Endothelial cell of umbilical vein (primary cell): ENCODE measurements at regions not wholly inside any gene's neighbourhood (a gene's known extent, or its start where the extent isn't known, plus 50 kb on each side); places are given as distances from the start of the nearest gene placed in this dataset.

Experiments
- BruUV-seq: library from RNA; stranded (reverse); fragments of 400-500 nt; replicated peaks from 2 replicates; lab custom pipeline; 2021; lab: Mats Ljungman, UMichigan
- CTCF ChIA-PET: fragments of 300-600, 350-600 bp; sonication (Branson Sonifier 250); formaldehyde crosslinking; loops from one replicate; lab custom pipeline; 2021; ENCODE audit warnings: antibody characterized with exemption, inconsistent platforms; lab: Charles Lee
- POLR2A ChIA-PET: fragments of 300-600, 350-600 bp; sonication (Branson Sonifier 250); formaldehyde crosslinking; loops from one replicate; lab custom pipeline; 2021; ENCODE audit warnings: antibody characterized with exemption, inconsistent platforms; lab: Charles Lee
- DNase-seq: peaks from one replicate; pipeline ENCODE4 v3.0.0-alpha.2; 2011; ENCODE audit warnings: low read depth, low spot score
- FAIRE-seq: peaks from 2 replicates; lab custom pipeline; 2011; peaks lifted over from hg19 to GRCh38; lab: Jason Lieb, UNC
- H2AFZ ChIP-seq: 2 replicates; pipeline ENCODE4 v1.6.0; 2012; ENCODE audit warnings: low read depth, low read length, control low read depth, inconsistent platforms
- H3K27ac ChIP-seq: 2 replicates; pipeline ENCODE4 v1.5.1; 2011; ENCODE audit warnings: low read depth, mild to moderate bottlenecking, control low read depth, low read length, moderate library complexity; ENCODE audit not compliant: insufficient read depth
- H3K27me3 ChIP-seq, 2 experiments: 2 replicates each; pipeline versions ENCODE4 v1.6.0 to v1.6.1; 2011; ENCODE audit warnings: low read length in 2 of 2, mixed read lengths in 1 of 2; ENCODE audit not compliant: control insufficient read depth in 2 of 2, insufficient read depth in 2 of 2
- H3K36me3 ChIP-seq, 2 experiments: 2 replicates in 1 of 2; 3 replicates in 1 of 2; pipeline ENCODE4 v1.5.1; 2011; ENCODE audit warnings: low read length in 2 of 2, mild to moderate bottlenecking in 1 of 2, moderate library complexity in 1 of 2; ENCODE audit not compliant: control insufficient read depth in 2 of 2, insufficient read depth in 2 of 2; ENCODE audit errors: extremely low read depth in 1 of 2
- H3K4me1 ChIP-seq: 3 replicates; pipeline ENCODE4 v1.5.1; 2011; ENCODE audit warnings: mild to moderate bottlenecking, low read length; ENCODE audit not compliant: control insufficient read depth, insufficient read depth; ENCODE audit errors: extremely low read depth
- H3K4me2 ChIP-seq: 2 replicates; pipeline ENCODE4 v1.6.1; 2011; ENCODE audit warnings: low read length, control low read depth, mixed read lengths; ENCODE audit not compliant: insufficient read depth
- H3K4me3 ChIP-seq, 3 experiments: fragments of 200-600 bp in 1 of 3; sonication (generic), shearing (Covaris generic) in 1 of 3; replicated peaks in 1 of 3; 2 replicates each; pipeline ENCODE4 v1.5.1; 2011 to 2016; ENCODE audit warnings: control low read depth in 3 of 3, low read length in 3 of 3, mild to moderate bottlenecking in 2 of 3, inconsistent platforms in 1 of 3, low read depth in 1 of 3, moderate library complexity in 1 of 3; ENCODE audit not compliant: insufficient read depth in 1 of 3
- H3K79me2 ChIP-seq: 2 replicates; pipeline ENCODE4 v1.6.0; 2012; ENCODE audit warnings: low read length, inconsistent platforms; ENCODE audit not compliant: control insufficient read depth, insufficient read depth
- H3K9ac ChIP-seq: replicated peaks from 2 replicates; pipeline ENCODE3; 2011; ENCODE audit warnings: low read length, control low read depth; ENCODE audit not compliant: insufficient read depth; ENCODE audit errors: extremely low read depth
- H3K9me1 ChIP-seq: replicated peaks from 3 replicates; pipeline ENCODE4 v1.6.0; 2011; ENCODE audit warnings: mild to moderate bottlenecking, low read length; ENCODE audit not compliant: control insufficient read depth, insufficient read depth; ENCODE audit errors: extremely low read depth
- H3K9me3 ChIP-seq: replicated peaks from 2 replicates; pipeline ENCODE4 v1.5.1; 2012; ENCODE audit warnings: low read length, inconsistent platforms; ENCODE audit not compliant: control insufficient read depth, insufficient read depth
- H4K20me1 ChIP-seq: replicated peaks from 2 replicates; pipeline ENCODE3; 2011; ENCODE audit warnings: mild to moderate bottlenecking, low read length; ENCODE audit not compliant: control insufficient read depth, insufficient read depth; ENCODE audit errors: extremely low read depth
- CTCF ChIP-seq, 2 donors: IDR thresholded peaks; 1 replicate in 1 of 2; 2 replicates in 1 of 2; pipeline ENCODE4 v1.5.1; 2011; ENCODE audit warnings: low read length in 2 of 2, mild to moderate bottlenecking in 2 of 2, moderate library complexity in 2 of 2, control low read depth in 1 of 2, inconsistent platforms in 1 of 2, low read depth in 1 of 2; ENCODE audit not compliant: insufficient read depth in 1 of 2; ENCODE audit errors: extremely low read depth in 1 of 2
- EZH2 ChIP-seq: IDR thresholded peaks from 2 replicates; pipeline ENCODE4 v1.6.1; 2012; ENCODE audit warnings: borderline replicate concordance, low read depth, mild to moderate bottlenecking, moderate library complexity, low read length, inconsistent platforms; ENCODE audit not compliant: severe bottlenecking
- FOS ChIP-seq: IDR thresholded peaks from 2 replicates; pipeline ENCODE4 v1.6.1; 2011; ENCODE audit warnings: mild to moderate bottlenecking, low read length, moderate library complexity, borderline replicate concordance; ENCODE audit not compliant: insufficient read depth
- GATA2 ChIP-seq: IDR thresholded peaks from 2 replicates; pipeline ENCODE4 v1.7.0; 2011; ENCODE audit warnings: low read depth, mild to moderate bottlenecking, moderate library complexity, mixed read lengths, low read length; ENCODE audit not compliant: insufficient read length, insufficient read depth
- JUN ChIP-seq: IDR thresholded peaks from 2 replicates; pipeline ENCODE4 v1.6.1; 2011; ENCODE audit warnings: borderline replicate concordance, low read depth; ENCODE audit not compliant: insufficient read length, insufficient read depth
- MAX ChIP-seq: IDR thresholded peaks from 2 replicates; pipeline ENCODE4 v1.6.1; 2011; ENCODE audit not compliant: insufficient read depth, insufficient read length
- MYC ChIP-seq: IDR thresholded peaks from one replicate; pipeline ENCODE4 v1.6.1; 2011; ENCODE audit warnings: mild to moderate bottlenecking, low read depth, low read length
- POLR2A ChIP-seq: IDR thresholded peaks from 2 replicates; pipeline ENCODE4 v1.6.1; 2012; ENCODE audit warnings: low read depth, mild to moderate bottlenecking, control low read depth, low read length
- POLR2AphosphoS5 ChIP-seq: IDR thresholded peaks from 2 replicates; pipeline ENCODE4 v1.6.1; 2012; ENCODE audit warnings: low read depth, mild to moderate bottlenecking, control low read depth, low read length, moderate library complexity; ENCODE audit not compliant: insufficient read depth
- dilution Hi-C: fragments of 300-500 bp; cut with MboI; formaldehyde crosslinking; loops from one replicate; pipeline ENCODE4 v1.15.0; 2019; ENCODE audit warnings: low sequenced_read_pairs; ENCODE audit not compliant: extremely low pct_ligation_motif_present
- intact Hi-C: fragments of 100-400 bp; cut with micrococcal nuclease; formaldehyde crosslinking; loops from one replicate; pipeline ENCODE4 v1.10.0; 2022

- intact Hi-C loops: no loop called here
- BruUV-seq: no TSS peak
- FAIRE-seq: no peak
These were observed 370.3 kb upstream of the LINC00305 start for GRCh38 chr18:64519201-64519600.

GRCh38 chr18:64518191-64518590 lies 369.3 kb upstream of the LINC00305 start:
- H3K4me3 ChIP-seq: no peak overlapping the region
- no peak overlapping the region for H3K9ac ChIP-seq
- H3K36me3 ChIP-seq: no peaks in the 10 kb centered on the region
- FAIRE-seq: no peak
- H3K27ac ChIP-seq: no peak overlapping the region
- no peak overlapping the region for H3K4me2 ChIP-seq
- no peaks in the 10 kb centered on the region for H4K20me1 ChIP-seq
- peaks cover 2% of the 10 kb centered on the region for H3K9me3 ChIP-seq
- H2AFZ ChIP-seq: no peak overlapping the region
- dilution Hi-C loops: no loop called here
- no peaks in the 10 kb centered on the region for H3K79me2 ChIP-seq
- DNase-seq: no peak
- no peaks in the 10 kb centered on the region for H3K4me1 ChIP-seq
- H3K27me3 ChIP-seq: no peaks in the 10 kb centered on the region
- BruUV-seq: no TSS peak
- intact Hi-C loops: no loop called here
- CTCF ChIA-PET: no interaction called here
- TF ChIP-seq JUN (no peak), GATA2 (no peak), POLR2AphosphoS5 (no peak), CTCF (IDR thresholded peaks at IDR 0.05; ENCODE audit: extremely low read depth in 1 of 2, insufficient read depth in 1 of 2, low read depth in 1 of 2, low read length in 2 of 2) (no peak), MYC (no peak), POLR2A (no peak), EZH2 (no peak), MAX (no peak), FOS (no peak)
- H3K9me1 ChIP-seq: no peaks in the 10 kb centered on the region
- POLR2A ChIA-PET: no interaction called here

More at GRCh38 chr18:64519201-64519600, 370.3 kb upstream of the LINC00305 start:
- H3K4me3 ChIP-seq: no peak overlapping the region
- H3K9ac ChIP-seq: no peak overlapping the region
- CTCF ChIA-PET: no interaction called here
- no peak for TF ChIP-seq POLR2AphosphoS5
- no peaks in the 10 kb centered on the region for H3K4me1 ChIP-seq
- H3K79me2 ChIP-seq: no peaks in the 10 kb centered on the region
- no peaks in the 10 kb centered on the region for H4K20me1 ChIP-seq
- H3K9me1 ChIP-seq: no peaks in the 10 kb centered on the region
- H3K9me3 ChIP-seq: peaks cover 2% of the 10 kb centered on the region
- no peak overlapping the region for H2AFZ ChIP-seq
- no peak for DNase-seq
- H3K4me2 ChIP-seq: no peak overlapping the region
- dilution Hi-C loops: no loop called here
- POLR2A ChIA-PET: no interaction called here
- no peaks in the 10 kb centered on the region for H3K36me3 ChIP-seq
- H3K27me3 ChIP-seq: no peaks in the 10 kb centered on the region
- H3K27ac ChIP-seq: no peak overlapping the region
